Erythroblast (primary cell): ENCODE measurements at regions not wholly inside any gene's neighbourhood (a gene's known extent, or its start where the extent isn't known, plus 50 kb on each side); places are given as distances from the start of the nearest gene placed in this dataset.

Source experiments
- GATA1 ChIP-seq: IDR thresholded peaks from 2 replicates; pipeline ENCODE4 v1.6.1; 2011; ENCODE audit warnings: low read depth, mild to moderate bottlenecking, control low read depth, low read length, moderate library complexity
- POLR2A ChIP-seq: IDR thresholded peaks from 2 replicates; pipeline ENCODE4 v1.6.1; 2011; ENCODE audit warnings: mild to moderate bottlenecking, low read length

DNA sequence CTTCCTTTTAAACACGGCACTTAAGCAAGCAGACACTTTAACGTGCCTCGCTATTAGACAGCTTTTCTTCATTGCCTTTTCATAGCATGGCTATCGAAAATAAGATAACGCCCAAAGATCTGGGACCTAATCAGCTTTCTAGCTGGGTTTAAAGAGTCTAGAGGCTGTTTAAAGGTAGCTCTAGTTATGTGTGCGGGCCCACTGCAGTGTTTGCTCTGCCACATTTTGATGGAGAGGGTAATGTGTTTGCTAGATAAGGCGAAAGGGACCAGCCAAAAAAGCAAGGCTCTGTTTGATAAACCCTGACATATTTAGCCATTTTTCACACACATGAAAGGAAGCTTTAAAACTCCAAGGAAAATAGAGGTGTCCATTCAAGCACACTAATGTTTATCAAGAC, 91.6 kb downstream of the NR2F2 start:
- no peak for TF ChIP-seq POLR2A
- TF ChIP-seq GATA1, result no peak
